Colonic mucosa (tissue), 4 donors: ENCODE measurements at regions not wholly inside any gene's neighbourhood (a gene's known extent, or its start where the extent isn't known, plus 50 kb on each side); places are given as distances from the start of the nearest gene placed in this dataset.

Experiments
- DNase-seq: peaks from one replicate; pipeline ENCODE4 v3.0.0-alpha.2; 2020
- H3K27ac ChIP-seq: fragments of 200-600 bp; one replicate; pipeline ENCODE4 v1.8.0; 2021
- H3K27me3 ChIP-seq: fragments of 200-600 bp; one replicate; pipeline ENCODE4 v1.8.0; 2021
- H3K36me3 ChIP-seq: fragments of 200-600 bp; one replicate; pipeline ENCODE4 v1.8.0; 2021
- H3K4me1 ChIP-seq: fragments of 200-600 bp; one replicate; pipeline ENCODE4 v1.8.0; 2021; ENCODE audit warnings: mild to moderate bottlenecking
- H3K4me3 ChIP-seq: fragments of 200-600 bp; one replicate; pipeline ENCODE4 v1.8.0; 2021
- H3K9ac ChIP-seq, 2 donors: one replicate each; pipeline ENCODE4 v1.7.0; 2013; ENCODE audit warnings: control low read depth in 2 of 2, low read depth in 2 of 2, low read length in 2 of 2
- H3K9me3 ChIP-seq: fragments of 200-600 bp; one replicate; pipeline ENCODE4 v1.8.0; 2021
- CTCF ChIP-seq: fragments of 200-600 bp; IDR thresholded peaks from one replicate; pipeline ENCODE4 v1.8.0; 2022; ENCODE audit warnings: antibody characterized with exemption, mild to moderate bottlenecking
- intact Hi-C: fragments of 100-400 bp; cut with DNase I; formaldehyde crosslinking; loops from one replicate; pipeline ENCODE4 v1.14.1; 2022
- donor health status: healthy.
- donor health status: DM: no; HTN: no; CAD: no.
- donor health status: DM: no; HTN: no; CAD: no.

DNA sequence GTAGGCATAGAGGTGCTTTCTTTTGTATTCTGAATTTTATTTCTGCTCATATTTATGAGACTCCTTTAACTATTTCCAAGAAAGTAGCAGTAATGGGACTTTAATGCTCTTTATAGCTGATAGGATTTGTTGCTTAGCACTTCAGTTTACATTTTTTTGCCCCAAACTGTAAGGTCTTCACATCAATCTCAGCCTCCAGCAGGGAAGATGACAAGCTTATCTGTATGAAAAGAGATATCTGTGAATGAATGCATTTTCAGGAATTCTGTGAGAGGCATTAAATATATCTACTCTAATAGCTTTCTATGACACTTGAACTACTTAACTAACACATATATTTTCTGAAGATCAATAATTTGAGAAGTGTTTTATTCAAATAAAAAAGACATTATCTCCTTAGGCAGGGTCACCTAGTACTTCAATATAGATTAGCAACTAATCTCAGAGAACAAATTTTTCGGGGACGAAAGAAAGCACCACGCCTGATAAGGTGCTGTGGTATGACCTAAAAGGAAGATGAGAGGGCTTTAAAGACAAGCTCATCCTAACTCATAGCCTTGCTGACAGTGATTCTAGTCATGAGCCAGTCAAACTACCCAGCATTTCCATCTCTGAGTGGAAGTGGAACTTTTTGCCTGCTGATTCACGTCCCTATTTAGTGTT is 766.1 kb upstream of the CNTNAP5 start:
- no peaks in the 10 kb centered on the region for H3K4me1 ChIP-seq
- DNase-seq, result no peak
- H3K9me3 ChIP-seq, result no peaks in the 10 kb centered on the region
- H3K9ac ChIP-seq, result no peak overlapping the region
- H3K27me3 ChIP-seq, result no peaks in the 10 kb centered on the region
- H3K27ac ChIP-seq, result no peak overlapping the region
- H3K4me3 ChIP-seq, result no peak overlapping the region
- no peaks in the 10 kb centered on the region for H3K36me3 ChIP-seq
- TF ChIP-seq CTCF, result no peak
- intact Hi-C loops, result no loop called here

GRCh38 chr2:123262856-123263255 is 762.2 kb upstream of the CNTNAP5 start:
- no peak for TF ChIP-seq CTCF
- H3K27me3 ChIP-seq, result no peaks in the 10 kb centered on the region

GRCh38 chr2:123283431-123283830 is 741.7 kb upstream of the CNTNAP5 start:
- H3K9ac ChIP-seq, result no peak overlapping the region
- TF ChIP-seq CTCF, result no peak
- DNase-seq, result no peak
- H3K27ac ChIP-seq, result no peak overlapping the region
- no peaks in the 10 kb centered on the region for H3K36me3 ChIP-seq
- no peaks in the 10 kb centered on the region for H3K9me3 ChIP-seq
- intact Hi-C loops, result no loop called here
- no peaks in the 10 kb centered on the region for H3K4me1 ChIP-seq
- H3K27me3 ChIP-seq, result no peaks in the 10 kb centered on the region
- H3K4me3 ChIP-seq, result no peak overlapping the region

More at GRCh38 chr2:123262856-123263255, 762.2 kb upstream of the CNTNAP5 start:
- no peak overlapping the region for H3K4me3 ChIP-seq
- H3K9me3 ChIP-seq, result no peaks in the 10 kb centered on the region
- H3K36me3 ChIP-seq, result no peaks in the 10 kb centered on the region
- intact Hi-C loops, result no loop called here
- no peak overlapping the region for H3K9ac ChIP-seq
- no peak for DNase-seq
- no peak overlapping the region for H3K27ac ChIP-seq
- no peaks in the 10 kb centered on the region for H3K4me1 ChIP-seq

DNA sequence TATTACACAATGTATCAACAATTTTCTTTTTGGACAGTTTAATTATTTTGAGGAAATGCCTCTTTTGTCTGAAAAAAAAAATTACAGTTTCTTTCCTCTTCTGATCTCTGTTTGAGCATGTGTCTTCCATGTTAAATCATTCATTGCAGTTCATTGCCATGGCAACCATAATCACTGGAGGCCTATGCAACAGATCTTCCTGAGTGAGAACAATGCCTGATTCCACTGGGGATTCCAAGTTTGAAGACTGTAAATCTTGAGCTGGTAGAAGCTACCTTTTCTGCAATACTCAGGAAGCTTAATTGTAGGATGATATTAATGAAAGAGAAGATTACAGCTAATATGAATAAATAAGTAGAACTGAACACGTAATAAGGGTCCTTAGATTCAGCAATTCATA is 721.4 kb upstream of the CNTNAP5 start:
- intact Hi-C loops, result no loop called here
- Histone ChIP-seq H3K4me3 (no peak overlapping the region), H3K4me1 (no peaks in the 10 kb centered on the region), H3K9me3 (no peaks in the 10 kb centered on the region), H3K27ac (no peak overlapping the region), H3K36me3 (no peaks in the 10 kb centered on the region), H3K9ac (no peak overlapping the region), H3K27me3 (no peaks in the 10 kb centered on the region)
- DNase-seq, result no peak
- no peak for TF ChIP-seq CTCF
